HG03457 (cell line): ENCODE measurements at regions not wholly inside any gene's neighbourhood (a gene's known extent, or its start where the extent isn't known, plus 50 kb on each side); places are given as distances from the start of the nearest gene placed in this dataset.
"Not testable (repeated sequence)": the region's sequence is repeated elsewhere in the genome, so short reads cannot be mapped to it uniquely, and the experiment has no call there.

Source experiments
- ATAC-seq: cut with Tn5 transposase; IDR thresholded peaks from one replicate; pipeline ENCODE4 v1.9.1; 2021; ENCODE audit warnings: moderate number of reproducible peaks; ENCODE audit not compliant: unreplicated experiment

GRCh38 chr1:109857702-109858101 is 52.9 kb upstream of the CSF1 start:
- not testable (repeated sequence) for ATAC-seq

GRCh38 chr1:109855986-109856385 is 54.7 kb upstream of the CSF1 start:
- ATAC-seq: not testable (repeated sequence)

DNA sequence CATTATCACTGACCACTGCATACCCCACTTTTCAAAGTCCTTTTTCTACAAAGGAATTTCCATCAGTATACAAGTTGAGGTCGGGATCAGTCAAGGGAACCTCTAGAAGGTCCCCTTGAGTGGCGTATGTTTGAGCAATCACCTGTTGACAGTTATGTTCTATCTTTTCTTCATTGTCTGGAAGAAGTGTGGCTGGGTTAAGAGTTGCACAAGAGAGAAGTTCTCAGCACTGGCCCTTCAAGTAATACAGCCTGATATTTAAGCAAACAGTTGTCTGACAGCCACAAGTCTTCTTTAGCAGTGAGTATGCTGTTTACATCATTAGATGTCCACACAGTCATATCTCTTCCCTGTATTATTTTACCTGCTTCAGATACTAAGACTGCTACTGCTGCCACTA is 56.7 kb upstream of the CSF1 start:
- ATAC-seq: not testable (repeated sequence)

- ATAC-seq: not testable (repeated sequence)
These were observed 58.2 kb upstream of the CSF1 start for GRCh38 chr1:109852221-109853015.

DNA sequence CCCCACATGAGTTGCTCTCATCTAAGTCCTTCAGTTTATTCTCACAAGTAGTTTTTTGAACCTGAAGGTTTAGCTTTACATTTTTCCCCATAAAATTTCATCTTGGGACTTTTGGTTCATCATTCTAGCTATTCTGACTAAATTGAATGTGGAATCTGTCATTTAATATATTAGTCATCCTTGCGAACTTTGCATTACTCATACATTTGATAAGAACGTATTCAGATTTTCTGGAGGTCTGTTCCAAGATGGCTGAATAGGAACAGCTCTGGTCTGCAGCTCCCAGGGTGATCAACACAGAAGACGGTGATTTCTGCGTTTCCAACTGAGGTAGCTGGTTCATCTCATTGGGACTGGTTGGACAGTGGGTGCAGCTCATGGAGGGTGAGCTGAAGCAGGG is 59.8 kb upstream of the CSF1 start:
- no peak for ATAC-seq

DNA sequence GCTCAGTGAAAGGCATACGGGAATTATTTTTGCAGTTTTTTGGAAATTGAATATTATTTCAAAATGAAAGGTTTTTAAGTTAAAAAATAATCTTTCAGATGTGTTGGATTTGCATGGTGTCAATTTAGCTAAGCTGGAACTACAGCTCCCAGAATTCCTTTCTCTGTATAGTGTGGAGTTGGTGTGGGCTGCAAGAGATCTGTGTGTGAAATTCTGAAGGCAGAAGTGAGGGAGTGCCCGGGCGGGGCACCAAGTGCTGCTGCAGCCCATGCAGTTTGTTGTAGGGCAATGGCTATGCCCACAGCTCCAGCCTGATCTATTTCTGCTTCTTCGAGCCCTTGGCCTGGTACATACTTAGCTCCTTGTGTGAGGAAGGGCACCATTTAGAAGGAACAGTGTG is 60.5 kb upstream of the CSF1 start:
- no peak for ATAC-seq

GRCh38 chr1:109849655-109850054 is 61.0 kb upstream of the CSF1 start:
- ATAC-seq: no peak

- ATAC-seq: no peak
These were observed 63.4 kb upstream of the CSF1 start for GRCh38 chr1:109847251-109847650.

GRCh38 chr1:109846846-109847245 is 63.8 kb upstream of the CSF1 start:
- ATAC-seq: no peak

- no peak for ATAC-seq
These were observed 64.5 kb upstream of the CSF1 start for GRCh38 chr1:109846162-109846561.

- ATAC-seq: no peak
These were observed 65.0 kb upstream of the CSF1 start for GRCh38 chr1:109845658-109846057.

GRCh38 chr1:109844609-109845008 is 66.0 kb upstream of the CSF1 start:
- no peak for ATAC-seq

- no peak for ATAC-seq
These were observed 70.5 kb upstream of the CSF1 start for GRCh38 chr1:109840011-109840629.

- ATAC-seq: not testable (repeated sequence)
These were observed 71.4 kb upstream of the CSF1 start for GRCh38 chr1:109839276-109839675.

DNA sequence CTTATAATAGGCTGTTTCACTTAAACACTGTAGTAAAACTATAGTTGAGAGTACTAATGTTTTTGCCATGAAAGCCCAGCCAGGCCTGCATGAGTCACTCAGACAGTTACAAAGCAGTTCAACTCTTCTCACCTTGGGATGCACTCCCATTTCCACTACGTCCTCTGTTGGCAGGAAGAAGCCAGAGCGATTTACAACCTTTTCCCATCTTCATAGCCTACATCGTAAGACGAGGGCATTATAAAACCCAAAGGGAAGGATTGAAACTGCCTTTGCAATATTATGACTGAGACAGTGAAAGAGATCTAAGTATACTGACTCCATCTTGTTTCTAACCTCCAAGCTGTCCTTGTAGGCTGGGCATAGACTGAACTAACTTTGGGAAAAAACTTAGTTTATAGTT is 71.8 kb upstream of the CSF1 start:
- no peak for ATAC-seq

DNA sequence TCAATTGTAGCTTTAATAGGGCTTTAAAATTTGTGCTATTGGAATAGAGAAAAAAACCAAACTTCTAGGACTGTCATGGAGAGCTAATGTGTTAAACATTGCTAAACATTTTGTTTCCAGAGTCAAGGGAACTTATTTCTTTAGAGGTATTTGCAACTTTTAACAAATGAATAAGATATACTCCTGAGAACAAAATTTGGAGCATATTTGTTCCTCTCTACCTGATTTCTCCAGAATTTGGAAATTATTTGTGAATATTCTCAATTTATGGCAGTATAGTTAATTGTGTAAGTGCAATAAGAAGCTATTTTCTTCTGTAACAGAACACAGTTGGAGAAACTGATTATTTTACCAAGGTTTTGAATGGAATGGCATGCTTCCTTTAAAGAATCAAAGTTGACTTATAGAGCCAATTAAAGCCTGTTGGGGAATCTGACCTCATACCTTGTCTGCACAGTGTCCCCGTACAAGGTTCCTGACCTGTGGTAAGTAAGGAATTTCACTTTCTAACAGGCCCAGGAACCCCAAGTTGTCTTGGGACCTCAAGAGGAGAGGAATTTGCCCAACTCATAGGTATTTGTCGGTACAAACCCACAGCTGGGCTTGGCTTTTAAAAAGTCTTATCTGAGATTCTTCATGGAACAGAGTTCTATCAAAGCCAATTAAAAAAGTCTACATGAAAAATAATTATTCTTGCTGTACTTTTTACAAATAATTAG is 72.6 kb upstream of the CSF1 start:
- ATAC-seq: no peak

GRCh38 chr1:109835645-109836044 is 71.9 kb upstream of the EPS8L3 start:
- ATAC-seq: not testable (repeated sequence)

DNA sequence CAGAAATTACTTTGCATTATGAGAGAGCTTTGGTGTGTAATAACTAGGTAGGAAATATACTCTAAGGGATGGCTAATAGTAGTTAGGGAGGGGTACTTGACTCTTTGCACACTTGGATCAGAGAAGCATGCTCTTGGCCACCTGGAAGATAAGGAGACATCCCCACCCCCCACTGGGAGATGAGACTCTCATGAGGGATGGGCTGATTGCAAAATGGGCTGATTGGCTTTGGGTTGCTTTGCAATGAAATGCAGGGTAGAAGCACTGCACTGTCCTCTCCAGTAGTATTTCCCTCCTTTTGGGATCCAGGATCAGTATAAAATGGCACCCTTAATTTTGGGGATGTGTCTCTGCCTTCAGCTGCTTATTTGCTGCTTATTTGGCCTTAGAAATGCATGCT is 71.2 kb upstream of the EPS8L3 start:
- no peak for ATAC-seq

GRCh38 chr1:109832945-109833344 is 69.2 kb upstream of the EPS8L3 start:
- no peak for ATAC-seq

DNA sequence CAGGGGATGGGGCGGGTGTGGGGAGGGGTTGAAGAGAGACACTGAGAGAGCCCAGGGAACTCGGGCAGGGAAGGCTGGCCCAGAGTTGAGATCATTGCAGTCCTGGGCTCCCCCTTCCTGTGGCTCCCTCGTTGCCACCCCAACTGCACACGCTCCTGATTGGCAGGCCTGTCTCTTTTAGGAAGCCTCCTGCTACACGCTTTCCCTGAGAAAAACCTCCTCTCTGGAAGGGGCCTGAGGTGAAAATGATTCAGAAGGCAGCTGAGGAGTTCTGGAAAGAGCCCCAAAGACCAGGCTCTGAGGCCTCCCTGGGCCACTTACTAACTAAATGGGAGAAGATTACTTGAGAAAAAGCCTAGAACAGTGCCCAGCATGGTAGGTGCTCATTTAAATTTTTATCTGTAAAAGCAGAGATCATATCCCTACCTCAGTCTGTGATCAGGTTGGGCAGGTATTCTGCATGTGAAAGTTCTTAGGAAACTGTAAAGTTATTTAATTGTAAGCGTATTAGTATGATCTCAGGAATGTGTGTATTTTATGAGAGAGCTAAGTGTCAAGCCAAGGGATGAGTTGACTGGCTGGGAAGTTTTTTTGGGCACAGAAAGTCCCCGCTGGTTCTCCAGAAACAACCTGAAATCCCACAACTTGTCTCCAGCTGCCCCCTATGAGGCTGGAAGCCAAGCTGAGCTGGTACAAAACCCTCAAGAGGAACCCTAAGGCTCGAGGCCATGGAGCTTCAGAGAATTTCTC is 65.2 kb upstream of the EPS8L3 start:
- no peak for ATAC-seq

GRCh38 chr1:109827986-109828385 is 64.3 kb upstream of the EPS8L3 start:
- ATAC-seq: no peak
